ENCODE measurements at regions not wholly inside any gene's neighbourhood (a gene's known extent, or its start where the extent isn't known, plus 50 kb on each side); places are given as distances from the start of the nearest gene placed in this dataset.

- no peak for DNase-seq
These were observed 1713.2 kb upstream of the SLC10A2 start for GRCh38 chr13:104779311-104779993.

DNA sequence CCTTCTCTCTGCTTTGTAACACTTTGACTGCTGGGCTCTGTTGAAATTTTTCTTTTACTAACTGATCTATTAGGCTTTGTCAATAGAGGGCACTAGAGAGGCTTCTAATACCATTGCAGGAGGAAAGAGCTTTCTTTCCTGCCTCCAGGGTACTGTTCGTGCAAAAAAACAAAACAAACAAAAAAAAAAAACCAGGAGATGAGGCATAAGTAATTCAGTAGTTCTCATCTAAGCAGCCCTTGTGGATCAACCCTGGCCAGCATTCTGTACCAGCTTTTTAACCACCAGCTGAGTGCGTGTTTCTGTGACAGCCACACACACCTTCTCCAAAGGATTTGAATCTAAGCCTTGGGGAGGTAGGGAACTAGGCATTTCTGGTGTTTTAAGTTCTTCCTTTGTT is 1707.6 kb upstream of the SLC10A2 start:
- DNase-seq, result no peak

DNA sequence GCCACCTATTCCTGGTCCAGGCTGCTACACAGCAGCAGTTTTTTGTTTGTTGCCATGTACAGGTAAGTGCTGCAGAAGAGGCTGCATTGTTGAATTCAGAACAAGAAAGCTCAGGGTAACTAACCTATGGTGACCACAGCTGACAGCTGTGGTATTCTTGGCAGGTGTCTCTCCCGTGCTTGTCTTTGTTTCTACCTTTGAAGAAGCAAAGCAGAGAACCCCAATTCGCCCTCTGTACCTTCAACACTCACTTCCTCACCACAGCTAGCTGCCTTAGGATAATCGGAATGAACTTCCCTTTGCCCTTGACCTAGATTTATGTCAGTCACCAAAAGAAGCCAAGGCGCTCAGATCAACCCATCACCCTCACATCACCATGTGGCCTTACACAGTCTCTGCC is 1703.3 kb upstream of the SLC10A2 start:
- DNase-seq, result no peak

DNA sequence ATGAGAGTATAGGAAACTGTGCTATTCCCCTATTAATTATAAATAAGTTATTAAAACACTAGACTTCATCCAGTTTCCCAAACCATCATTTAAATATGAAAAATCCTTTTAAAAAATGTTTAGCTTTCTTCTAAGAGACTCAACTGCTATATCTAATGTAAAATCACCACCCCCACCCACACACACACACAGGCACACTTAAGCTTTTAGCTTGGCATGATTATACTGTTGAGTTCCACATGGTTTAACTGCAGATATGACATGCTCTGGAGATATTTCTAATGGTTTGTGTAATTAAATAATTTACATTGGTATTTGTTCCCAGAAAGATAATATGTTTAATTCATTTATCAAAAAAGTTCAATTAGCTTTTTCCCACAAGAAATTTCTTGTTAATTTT is 1700.1 kb upstream of the SLC10A2 start:
- no peak for DNase-seq

DNA sequence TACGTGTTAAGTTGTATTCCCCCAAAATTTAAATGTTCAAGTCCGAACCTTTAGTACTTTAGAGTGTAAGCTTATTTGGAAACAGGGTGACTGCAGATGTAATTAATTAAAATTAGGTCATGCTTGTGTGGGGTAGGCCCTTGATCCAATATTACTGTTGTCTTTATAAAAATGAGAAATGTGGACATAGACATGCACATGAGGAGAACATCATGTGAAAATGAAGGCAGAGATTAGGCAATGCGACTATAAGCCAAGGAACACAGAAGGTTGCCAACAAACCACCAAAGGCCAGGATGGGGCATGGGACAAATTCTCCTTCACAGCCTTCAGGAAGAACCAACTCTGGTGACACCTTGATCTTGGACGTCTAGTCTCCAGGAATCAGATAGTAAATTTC is 1698.4 kb upstream of the SLC10A2 start:
- no peak for DNase-seq

- no peak for DNase-seq
These were observed 1692.9 kb upstream of the SLC10A2 start for GRCh38 chr13:104759069-104759468.

- DNase-seq, result no peak
These were observed 1691.5 kb upstream of the SLC10A2 start for GRCh38 chr13:104757712-104758111.

- no peak for DNase-seq
These were observed 1684.2 kb upstream of the SLC10A2 start for GRCh38 chr13:104750377-104750776.

DNA sequence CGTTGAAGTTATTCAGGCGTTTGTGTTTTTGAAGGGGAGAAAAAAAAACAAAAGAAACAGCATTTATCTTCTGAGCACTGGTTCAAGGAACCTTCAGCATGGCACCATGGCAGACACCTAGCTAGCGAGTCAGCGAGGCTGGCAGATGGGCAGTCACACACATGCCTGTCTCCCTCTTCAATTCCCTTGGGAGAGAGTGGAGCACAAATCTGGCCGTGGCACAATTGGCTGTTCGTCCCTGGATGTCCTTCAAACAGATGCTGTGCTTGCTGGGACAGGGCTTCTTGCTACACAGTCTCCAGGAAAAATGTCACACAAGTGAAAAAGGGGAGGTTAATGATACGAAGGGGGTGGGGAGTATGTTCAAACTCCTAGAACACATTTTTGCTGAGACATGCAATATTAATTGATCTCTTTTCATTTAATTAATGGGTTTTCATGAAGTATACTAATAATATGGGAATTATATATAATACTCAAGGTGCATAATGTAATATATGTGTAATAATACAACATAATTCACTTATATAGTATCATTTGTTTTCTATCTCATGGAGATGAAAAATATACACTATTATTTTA is 1674.5 kb upstream of the SLC10A2 start:
- no peak for DNase-seq

DNA sequence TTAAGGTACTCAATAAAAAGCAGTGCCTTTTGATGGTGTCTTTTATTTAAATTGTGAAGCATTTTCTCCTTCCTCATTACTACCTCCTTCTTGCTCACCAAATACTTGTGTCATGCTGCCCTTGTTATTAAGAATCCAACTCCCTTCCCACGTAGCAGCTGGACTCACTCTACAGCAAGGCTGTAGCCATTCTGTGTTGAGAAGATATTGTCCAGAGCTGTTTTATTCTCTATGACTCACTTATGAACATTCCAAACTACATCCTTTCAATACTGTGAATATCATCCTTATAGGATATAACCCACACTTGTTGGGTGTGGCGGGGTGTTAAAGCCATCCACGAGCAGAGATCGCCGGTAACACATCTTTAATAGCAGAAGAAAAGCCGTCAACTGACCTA is 1671.5 kb upstream of the SLC10A2 start:
- no peak for DNase-seq

GRCh38 chr13:104733427-104733826 is 1667.2 kb upstream of the SLC10A2 start:
- no peak for DNase-seq

- no peak for DNase-seq
These were observed 1648.9 kb upstream of the SLC10A2 start for GRCh38 chr13:104715111-104715510.

- DNase-seq, result no peak
These were observed 1639.0 kb upstream of the SLC10A2 start for GRCh38 chr13:104705031-104705750.

DNA sequence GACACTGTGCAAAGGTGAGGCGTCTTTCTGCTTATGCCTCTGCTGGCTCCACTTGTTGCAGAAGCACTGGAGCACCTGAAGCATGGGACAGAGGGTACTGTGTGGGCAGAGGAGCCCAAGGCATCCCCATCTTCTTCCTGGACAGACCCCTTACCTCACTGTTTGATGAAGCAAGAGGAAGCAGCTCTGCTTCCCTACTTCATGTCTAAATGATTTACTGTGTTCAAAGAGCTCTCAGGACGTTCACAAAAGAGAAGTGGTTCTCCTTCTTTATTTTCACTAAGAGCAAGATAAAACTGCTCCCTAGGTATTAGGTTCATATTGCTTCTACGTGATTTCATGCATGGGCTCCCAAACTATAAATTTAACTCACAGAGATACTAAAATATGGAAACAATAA is 1635.4 kb upstream of the SLC10A2 start:
- no peak for DNase-seq

DNA sequence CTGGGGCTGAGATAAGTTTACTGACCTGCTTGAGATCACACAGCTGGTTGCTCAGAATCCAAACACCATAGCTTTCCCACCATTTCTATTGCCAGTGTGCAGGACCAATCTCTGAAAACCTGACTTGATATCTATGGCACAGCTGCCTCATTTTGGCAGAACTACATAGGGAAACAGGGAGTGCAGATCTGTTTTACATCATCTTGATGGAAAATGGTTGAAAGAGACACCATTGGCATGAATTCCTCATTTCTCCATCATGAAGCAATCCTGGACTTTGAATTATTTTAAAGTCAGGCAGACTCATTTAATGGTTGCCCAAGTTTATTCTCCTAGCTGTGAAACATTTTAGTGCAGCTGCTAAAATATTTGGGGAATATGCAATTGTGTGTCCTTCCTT is 1628.2 kb upstream of the SLC10A2 start:
- no peak for DNase-seq

DNA sequence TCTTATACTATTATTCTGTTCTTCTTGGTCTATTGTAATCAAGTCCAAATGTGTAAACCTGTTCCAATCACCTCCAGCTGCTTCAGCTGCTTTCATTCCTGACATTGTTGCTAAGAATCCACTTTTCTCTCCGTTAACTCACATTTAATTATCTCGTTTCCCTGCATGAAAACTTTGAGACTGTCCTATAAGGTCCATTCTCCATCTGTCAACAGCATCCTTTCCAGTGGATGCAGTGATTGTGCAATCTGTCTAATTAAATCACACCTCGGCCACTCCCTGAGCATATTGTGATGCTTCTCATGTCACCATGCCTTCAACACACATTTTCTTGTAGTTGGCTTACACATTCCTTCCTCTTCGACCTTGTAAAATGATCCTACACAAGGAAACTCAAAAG is 1626.9 kb upstream of the SLC10A2 start:
- no peak for DNase-seq

- DNase-seq, result no peak
These were observed 1625.7 kb upstream of the SLC10A2 start for GRCh38 chr13:104691767-104692467.

GRCh38 chr13:104686484-104686883 is 1620.3 kb upstream of the SLC10A2 start:
- DNase-seq, result no peak

DNA sequence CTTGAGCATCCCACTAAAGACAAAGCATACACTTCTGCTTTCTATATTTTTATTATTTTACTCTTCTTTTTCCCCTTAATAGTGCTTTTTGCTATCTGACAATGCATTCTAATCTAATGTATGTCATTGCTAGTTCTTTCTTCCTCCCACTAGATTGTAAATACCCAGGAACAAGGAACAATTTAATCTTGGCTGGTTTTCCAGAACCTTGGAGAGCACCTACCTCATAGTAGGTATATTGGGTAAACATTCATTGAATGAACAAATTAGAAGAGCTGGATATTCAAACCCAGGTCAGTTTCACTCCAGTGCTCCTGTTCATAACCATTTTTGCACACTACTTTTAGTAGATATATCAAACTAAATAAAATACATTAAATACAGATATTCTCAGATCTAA is 1617.6 kb upstream of the SLC10A2 start:
- no peak for DNase-seq

GRCh38 chr13:104678161-104678560 is 1611.9 kb upstream of the SLC10A2 start:
- no peak for DNase-seq

DNA sequence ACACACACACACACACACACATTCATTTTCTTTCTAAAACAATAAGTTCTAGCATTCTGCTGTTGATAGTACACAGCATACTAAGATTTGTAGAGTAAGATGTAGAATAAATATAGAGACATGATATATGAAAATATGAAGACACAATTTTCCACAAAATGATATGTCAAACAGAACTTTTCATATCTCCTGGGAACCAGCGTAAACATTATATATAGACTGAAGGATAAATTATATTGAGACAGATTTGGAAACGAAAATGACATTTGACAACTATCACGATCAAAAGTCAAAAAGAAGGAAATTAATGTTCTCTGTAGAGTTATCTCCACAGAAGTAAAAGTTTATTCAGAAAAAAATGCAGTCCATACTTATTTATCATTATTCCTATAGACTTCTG is 1605.7 kb upstream of the SLC10A2 start:
- DNase-seq, result no peak

GRCh38 chr13:104657196-104657595 is 1591.0 kb upstream of the SLC10A2 start:
- no peak for DNase-seq

- no peak for DNase-seq
These were observed 1584.2 kb upstream of the SLC10A2 start for GRCh38 chr13:104650431-104650830.

GRCh38 chr13:104648291-104648690 is 1582.1 kb upstream of the SLC10A2 start:
- DNase-seq, result no peak
